SK-N-SH treated with all-trans-retinoic acid at 6 μM for 48 hours (cell line): ENCODE measurements at regions not wholly inside any gene's neighbourhood (a gene's known extent, or its start where the extent isn't known, plus 50 kb on each side); places are given as distances from the start of the nearest gene placed in this dataset.

Experiments used
- ATAC-seq: fragments of 200-7000 bp; cut with Tn5 transposase; 3 replicates; pipeline ENCODE4 v1.9.1; 2020; ENCODE audit warnings: mild to moderate bottlenecking, moderate library complexity
- ARNTL ChIP-seq: fragments of 450-650 bp; formaldehyde crosslinking; IDR thresholded peaks from 2 replicates; pipeline ENCODE4 v1.5.0; 2020; ENCODE audit warnings: low read depth, mild to moderate bottlenecking, moderate library complexity, borderline replicate concordance
- BACH2 ChIP-seq: fragments of 250-450 bp; sonication (Bioruptor Pico); IDR thresholded peaks from 2 replicates; pipeline ENCODE4 v1.9.0; 2021; ENCODE audit warnings: mild to moderate bottlenecking, borderline replicate concordance
- CREB5 ChIP-seq: fragments of 250-450 bp; sonication (Bioruptor Pico); IDR thresholded peaks from 2 replicates; pipeline ENCODE4 v1.5.1; 2020; ENCODE audit warnings: low read depth, mild to moderate bottlenecking, moderate library complexity
- CSDC2 ChIP-seq: fragments of 250-450 bp; sonication (Bioruptor Pico); IDR thresholded peaks from 2 replicates; pipeline ENCODE4 v1.5.0; 2020; ENCODE audit warnings: mild to moderate bottlenecking, moderate library complexity
- CSRNP3 ChIP-seq: fragments of 250-450 bp; sonication (Bioruptor Pico); IDR thresholded peaks from 2 replicates; pipeline ENCODE4 v1.5.1; 2021; ENCODE audit warnings: mild to moderate bottlenecking, moderate library complexity
- ESRRG ChIP-seq: fragments of 250-450 bp; sonication (Bioruptor Pico); IDR thresholded peaks from 2 replicates; pipeline ENCODE4 v1.6.1; 2021; ENCODE audit warnings: mild to moderate bottlenecking
- GLIS3 ChIP-seq: fragments of 250-450 bp; sonication (Bioruptor Pico); IDR thresholded peaks from 2 replicates; pipeline ENCODE4 v1.5.0; 2020; ENCODE audit warnings: mild to moderate bottlenecking, moderate library complexity
- ISL1 ChIP-seq: fragments of 250-450 bp; sonication (Bioruptor Pico); IDR thresholded peaks from 2 replicates; pipeline ENCODE4 v2.1.2; 2022; ENCODE audit warnings: mild to moderate bottlenecking, moderate library complexity
- OSR1 ChIP-seq: fragments of 250-450 bp; sonication (Bioruptor Pico); IDR thresholded peaks from 2 replicates; pipeline ENCODE4 v1.8.0; 2022; ENCODE audit warnings: moderate library complexity, mild to moderate bottlenecking, inconsistent platforms
- PATZ1 ChIP-seq: fragments of 250-450 bp; sonication (Bioruptor Pico); IDR thresholded peaks from 2 replicates; pipeline ENCODE4 v1.8.0; 2020; ENCODE audit warnings: mild to moderate bottlenecking, moderate library complexity, borderline replicate concordance
- POU6F1 ChIP-seq: fragments of 250-450 bp; sonication (Bioruptor Pico); IDR thresholded peaks from 2 replicates; pipeline ENCODE4 v1.8.0; 2021; ENCODE audit warnings: low read depth, mild to moderate bottlenecking, moderate library complexity, borderline replicate concordance
- PPARA ChIP-seq: fragments of 250-450 bp; sonication (Bioruptor Pico); IDR thresholded peaks from 2 replicates; pipeline ENCODE4 v1.5.0; 2020; ENCODE audit warnings: mild to moderate bottlenecking, borderline replicate concordance
- SNAI2 ChIP-seq: fragments of 250-450 bp; sonication (Bioruptor Pico); IDR thresholded peaks from 2 replicates; pipeline ENCODE4 v1.5.0; 2020; ENCODE audit warnings: mild to moderate bottlenecking, moderate library complexity
- TCF4 ChIP-seq: fragments of 250-450 bp; sonication (Bioruptor Pico); IDR thresholded peaks from 2 replicates; pipeline ENCODE4 v1.8.0; 2021; ENCODE audit warnings: mild to moderate bottlenecking, moderate library complexity, borderline replicate concordance
- TOX ChIP-seq: fragments of 250-450 bp; sonication (Bioruptor Pico); IDR thresholded peaks from 2 replicates; pipeline ENCODE4 v1.8.0; 2021; ENCODE audit warnings: mild to moderate bottlenecking, moderate library complexity, borderline replicate concordance
- TSHZ2 ChIP-seq: fragments of 250-450 bp; sonication (Bioruptor Pico); IDR thresholded peaks from 2 replicates; pipeline ENCODE4 v1.5.0; 2020; ENCODE audit warnings: mild to moderate bottlenecking, moderate library complexity
- ZC3H10 ChIP-seq: fragments of 250-450 bp; sonication (Bioruptor Pico); IDR thresholded peaks from 2 replicates; pipeline ENCODE4 v1.5.1; 2021; ENCODE audit warnings: mild to moderate bottlenecking, moderate library complexity
- ZFP3 ChIP-seq: fragments of 250-450 bp; sonication (Bioruptor Pico); IDR thresholded peaks from 2 replicates; pipeline ENCODE4 v1.5.0; 2020; ENCODE audit warnings: mild to moderate bottlenecking, moderate library complexity
- ZFP30 ChIP-seq: fragments of 450-650 bp; formaldehyde crosslinking; IDR thresholded peaks from 2 replicates; pipeline ENCODE4 v1.5.0; 2022; ENCODE audit warnings: mild to moderate bottlenecking, moderate library complexity
- ZNF70 ChIP-seq: fragments of 450-650 bp; formaldehyde crosslinking; IDR thresholded peaks from 2 replicates; pipeline ENCODE4 v1.5.0; 2020; ENCODE audit warnings: mild to moderate bottlenecking, moderate library complexity
- ZNF8 ChIP-seq: fragments of 450-650 bp; formaldehyde crosslinking; IDR thresholded peaks from 2 replicates; pipeline ENCODE4 v1.5.0; 2020; ENCODE audit warnings: mild to moderate bottlenecking, moderate library complexity

- ATAC-seq = no peak
- TF ChIP-seq ZFP30 (CRISPR knock-in tag) (no peak), ISL1 (CRISPR knock-in tag) (no peak), ZNF70 (CRISPR knock-in tag) (no peak), ZC3H10 (CRISPR knock-in tag) (no peak), TSHZ2 (CRISPR knock-in tag) (no peak), ARNTL (CRISPR knock-in tag) (no peak)
These were observed 99.7 kb upstream of the HIVEP1 start for GRCh38 chr6:11912420-11912819.

- peak; percentile 80 for ATAC-seq
- 0 out of 2 replicates have a peak, but pooled peaks have one; percentile 15 for TF ChIP-seq ZC3H10 (CRISPR knock-in tag)
- peak; percentile 30; the same call in 1 of the 2 replicates for TF ChIP-seq TOX (CRISPR knock-in tag)
- no peak for TF ChIP-seq PPARA (CRISPR knock-in tag)
- TF ChIP-seq POU6F1 (CRISPR knock-in tag) = peak; percentile 76; the same call in 1 of the 2 replicates
- TF ChIP-seq ISL1 (CRISPR knock-in tag) = peak; percentile 94
These were observed 100.6 kb upstream of the HIVEP1 start for GRCh38 chr6:11911538-11911937.

GRCh38 chr6:11909696-11910132, 102.4 kb upstream of the HIVEP1 start:
- no peak for TF ChIP-seq ZNF70 (CRISPR knock-in tag)
- TF ChIP-seq ZFP3 = 0 out of 2 replicates have a peak, but pooled peaks have one; percentile 1
- no peak for TF ChIP-seq CSDC2 (CRISPR knock-in tag)
- TF ChIP-seq ISL1 (CRISPR knock-in tag) = peak; percentile 97
- no peak for TF ChIP-seq CREB5
- peak; percentile 55; the same call in 1 of the 2 replicates for TF ChIP-seq TOX (CRISPR knock-in tag)
- TF ChIP-seq ARNTL (CRISPR knock-in tag) = no peak
- TF ChIP-seq TSHZ2 (CRISPR knock-in tag) = no peak
- peak; percentile 27; the same call in 1 of the 2 replicates for TF ChIP-seq ZC3H10 (CRISPR knock-in tag)
- ATAC-seq = peak; percentile 86

- no peak for TF ChIP-seq SNAI2
- TF ChIP-seq CSDC2 (CRISPR knock-in tag) = no peak
- no peak for TF ChIP-seq ARNTL (CRISPR knock-in tag)
- TF ChIP-seq PPARA (CRISPR knock-in tag) = no peak
- no peak for TF ChIP-seq TCF4 (CRISPR knock-in tag)
- TF ChIP-seq ZFP3 = no peak
- TF ChIP-seq ZFP30 (CRISPR knock-in tag) = no peak
- TF ChIP-seq ESRRG (CRISPR knock-in tag) = no peak
- TF ChIP-seq GLIS3 = no peak
- no peak for TF ChIP-seq ZNF8 (CRISPR knock-in tag)
- no peak for TF ChIP-seq CSRNP3 (CRISPR knock-in tag)
- TF ChIP-seq PATZ1 (CRISPR knock-in tag) = no peak
- no peak for TF ChIP-seq TOX (CRISPR knock-in tag)
- TF ChIP-seq OSR1 (CRISPR knock-in tag) = no peak
- no peak for TF ChIP-seq ISL1 (CRISPR knock-in tag)
- no peak for TF ChIP-seq BACH2 (CRISPR knock-in tag)
These were observed 103.5 kb upstream of the HIVEP1 start for GRCh38 chr6:11908436-11909105.

More at GRCh38 chr6:11908436-11909105, 103.5 kb upstream of the HIVEP1 start:
- ATAC-seq = no peak
